Ishikawa (cell line): ENCODE measurements at regions not wholly inside any gene's neighbourhood (a gene's known extent, or its start where the extent isn't known, plus 50 kb on each side); places are given as distances from the start of the nearest gene placed in this dataset.

Experiments
- CEBPB ChIP-seq: IDR thresholded peaks from 2 replicates; pipeline ENCODE4 v1.6.1; 2012
- CREB1 ChIP-seq: IDR thresholded peaks from 2 replicates; pipeline ENCODE4 v1.6.1; 2012; ENCODE audit warnings: low read depth
- EGR1 ChIP-seq: IDR thresholded peaks from 2 replicates; pipeline ENCODE4 v1.6.1; 2012
- EP300 ChIP-seq: IDR thresholded peaks from 2 replicates; pipeline ENCODE4 v1.6.1; 2012; ENCODE audit warnings: borderline replicate concordance
- FOXM1 ChIP-seq: IDR thresholded peaks from 2 replicates; pipeline ENCODE4 v1.6.1; 2012; ENCODE audit warnings: low read depth, borderline replicate concordance
- NFIC ChIP-seq: IDR thresholded peaks from 2 replicates; pipeline ENCODE4 v1.6.1; 2012
- RAD21 ChIP-seq: IDR thresholded peaks from 2 replicates; pipeline ENCODE4 v1.6.1; 2012; ENCODE audit warnings: low read depth
- TAF1 ChIP-seq: IDR thresholded peaks from 2 replicates; pipeline ENCODE4 v1.6.1; 2012; ENCODE audit warnings: low read depth, mild to moderate bottlenecking
- TCF12 ChIP-seq: IDR thresholded peaks from 2 replicates; pipeline ENCODE4 v1.6.1; 2012; ENCODE audit warnings: low read depth
- TEAD4 ChIP-seq: IDR thresholded peaks from 2 replicates; pipeline ENCODE4 v1.6.1; 2012
- YY1 ChIP-seq: IDR thresholded peaks from 2 replicates; pipeline ENCODE4 v1.6.1; 2012; ENCODE audit warnings: low read depth
- ZBTB7A ChIP-seq: IDR thresholded peaks from 2 replicates; pipeline ENCODE4 v1.6.1; 2012; ENCODE audit warnings: low read depth
- TF ChIP-seq, protein P1 (sequence below): IDR thresholded peaks from 2 replicates; pipeline ENCODE4 v1.6.1; 2012; ENCODE audit warnings: low read depth, mild to moderate bottlenecking
- TF ChIP-seq, protein P2 (sequence below): IDR thresholded peaks from 2 replicates; pipeline ENCODE4 v1.6.1; 2012
- TF ChIP-seq, protein P3 (sequence below): IDR thresholded peaks from 2 replicates; pipeline ENCODE4 v1.6.1; 2012

DNA sequence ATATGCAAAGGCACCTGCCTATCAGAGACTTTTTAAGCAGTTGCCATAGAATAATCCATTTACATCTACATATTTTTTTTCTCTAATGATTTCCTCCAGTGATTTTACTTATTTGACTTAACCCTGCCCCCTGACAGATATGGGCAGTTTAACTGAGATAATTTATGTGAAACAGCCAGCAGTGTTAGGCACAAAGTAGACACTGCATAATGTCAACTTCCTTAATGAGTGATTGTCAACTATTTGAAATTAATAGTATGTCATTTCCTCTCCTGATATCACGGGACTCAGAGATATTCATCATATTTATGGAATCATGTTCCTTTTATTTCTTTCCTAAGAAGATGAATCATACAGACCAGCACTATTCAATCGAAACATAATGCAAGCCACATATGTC, 179.9 kb upstream of the ATP10A start:
- TF ChIP-seq, protein P1, sequence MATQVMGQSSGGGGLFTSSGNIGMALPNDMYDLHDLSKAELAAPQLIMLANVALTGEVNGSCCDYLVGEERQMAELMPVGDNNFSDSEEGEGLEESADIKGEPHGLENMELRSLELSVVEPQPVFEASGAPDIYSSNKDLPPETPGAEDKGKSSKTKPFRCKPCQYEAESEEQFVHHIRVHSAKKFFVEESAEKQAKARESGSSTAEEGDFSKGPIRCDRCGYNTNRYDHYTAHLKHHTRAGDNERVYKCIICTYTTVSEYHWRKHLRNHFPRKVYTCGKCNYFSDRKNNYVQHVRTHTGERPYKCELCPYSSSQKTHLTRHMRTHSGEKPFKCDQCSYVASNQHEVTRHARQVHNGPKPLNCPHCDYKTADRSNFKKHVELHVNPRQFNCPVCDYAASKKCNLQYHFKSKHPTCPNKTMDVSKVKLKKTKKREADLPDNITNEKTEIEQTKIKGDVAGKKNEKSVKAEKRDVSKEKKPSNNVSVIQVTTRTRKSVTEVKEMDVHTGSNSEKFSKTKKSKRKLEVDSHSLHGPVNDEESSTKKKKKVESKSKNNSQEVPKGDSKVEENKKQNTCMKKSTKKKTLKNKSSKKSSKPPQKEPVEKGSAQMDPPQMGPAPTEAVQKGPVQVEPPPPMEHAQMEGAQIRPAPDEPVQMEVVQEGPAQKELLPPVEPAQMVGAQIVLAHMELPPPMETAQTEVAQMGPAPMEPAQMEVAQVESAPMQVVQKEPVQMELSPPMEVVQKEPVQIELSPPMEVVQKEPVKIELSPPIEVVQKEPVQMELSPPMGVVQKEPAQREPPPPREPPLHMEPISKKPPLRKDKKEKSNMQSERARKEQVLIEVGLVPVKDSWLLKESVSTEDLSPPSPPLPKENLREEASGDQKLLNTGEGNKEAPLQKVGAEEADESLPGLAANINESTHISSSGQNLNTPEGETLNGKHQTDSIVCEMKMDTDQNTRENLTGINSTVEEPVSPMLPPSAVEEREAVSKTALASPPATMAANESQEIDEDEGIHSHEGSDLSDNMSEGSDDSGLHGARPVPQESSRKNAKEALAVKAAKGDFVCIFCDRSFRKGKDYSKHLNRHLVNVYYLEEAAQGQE = no peak

DNA sequence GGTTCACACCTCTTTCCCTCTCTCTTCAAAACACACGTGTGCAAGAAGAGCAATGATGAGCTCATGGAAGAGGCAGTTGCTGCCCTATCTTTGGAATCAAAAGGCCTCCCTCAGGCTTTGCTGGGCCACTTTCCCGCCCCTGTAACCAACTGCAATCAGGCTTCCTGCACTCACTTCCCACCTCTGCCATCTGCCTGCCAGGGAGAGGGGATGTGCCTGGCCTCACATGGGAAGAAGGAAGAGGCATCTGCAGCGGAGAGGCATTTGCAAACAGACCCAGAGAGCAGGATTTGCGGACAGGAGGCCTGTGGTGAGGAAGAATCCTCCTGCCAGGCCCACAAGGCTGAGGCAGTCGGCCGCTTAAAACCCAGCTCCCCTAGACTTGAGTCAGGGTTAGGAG, 175.6 kb upstream of the ATP10A start:
- TF ChIP-seq TEAD4 (no peak), EP300 (no peak), CEBPB (no peak), ZBTB7A (no peak), NFIC (no peak), RAD21 (no peak), CREB1 (no peak), EGR1 (no peak), TCF12 (no peak), TAF1 (no peak)
- TF ChIP-seq, protein P1 = no peak
- TF ChIP-seq, protein P2, sequence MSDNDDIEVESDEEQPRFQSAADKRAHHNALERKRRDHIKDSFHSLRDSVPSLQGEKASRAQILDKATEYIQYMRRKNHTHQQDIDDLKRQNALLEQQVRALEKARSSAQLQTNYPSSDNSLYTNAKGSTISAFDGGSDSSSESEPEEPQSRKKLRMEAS = no peak

DNA sequence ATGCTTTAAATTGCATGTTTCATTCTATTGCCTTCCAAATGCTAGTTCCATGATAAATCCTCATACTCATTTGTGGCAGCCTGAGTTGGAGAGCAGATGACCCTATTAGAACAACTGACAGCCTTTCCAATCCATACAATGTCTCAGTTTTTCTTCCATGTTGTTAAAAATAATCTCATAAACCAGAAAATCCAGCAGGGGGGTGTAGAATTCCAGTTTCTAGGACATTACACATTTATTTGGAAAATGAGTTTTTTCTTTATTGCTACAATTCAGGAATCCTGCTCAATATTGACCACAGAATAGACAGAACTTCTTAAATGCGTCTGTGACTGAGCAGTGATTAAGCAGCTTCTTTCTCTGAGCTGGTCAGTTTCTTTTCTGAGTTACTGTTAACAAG, 174.2 kb upstream of the ATP10A start:
- TF ChIP-seq, protein P3, sequence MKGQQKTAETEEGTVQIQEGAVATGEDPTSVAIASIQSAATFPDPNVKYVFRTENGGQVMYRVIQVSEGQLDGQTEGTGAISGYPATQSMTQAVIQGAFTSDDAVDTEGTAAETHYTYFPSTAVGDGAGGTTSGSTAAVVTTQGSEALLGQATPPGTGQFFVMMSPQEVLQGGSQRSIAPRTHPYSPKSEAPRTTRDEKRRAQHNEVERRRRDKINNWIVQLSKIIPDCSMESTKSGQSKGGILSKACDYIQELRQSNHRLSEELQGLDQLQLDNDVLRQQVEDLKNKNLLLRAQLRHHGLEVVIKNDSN = no peak
- TF ChIP-seq CEBPB (no peak), NFIC (no peak), FOXM1 (no peak), RAD21 (no peak)
- TF ChIP-seq, protein P2 = no peak

DNA sequence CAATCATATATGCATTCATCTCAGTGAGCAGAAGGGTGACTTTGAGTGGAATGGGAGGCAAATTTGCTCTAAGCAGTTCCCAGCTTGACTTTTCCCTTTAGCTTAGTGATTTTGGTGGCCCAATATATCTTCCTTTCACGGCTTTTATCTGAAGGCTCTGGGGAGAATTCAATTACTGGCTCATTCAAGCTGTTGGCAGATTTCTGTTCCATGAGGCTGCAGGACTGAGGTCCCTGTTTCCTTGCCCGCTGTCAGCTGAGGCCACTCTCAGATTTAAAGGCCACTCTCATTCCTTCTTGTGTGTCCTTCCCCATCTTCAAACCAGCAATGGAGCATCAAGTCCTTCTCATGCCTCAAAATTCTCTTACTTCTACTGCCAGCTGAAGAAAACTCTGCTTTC, 170.4 kb upstream of the ATP10A start:
- TF ChIP-seq, protein P1 = no peak
- TF ChIP-seq TCF12 = no peak

DNA sequence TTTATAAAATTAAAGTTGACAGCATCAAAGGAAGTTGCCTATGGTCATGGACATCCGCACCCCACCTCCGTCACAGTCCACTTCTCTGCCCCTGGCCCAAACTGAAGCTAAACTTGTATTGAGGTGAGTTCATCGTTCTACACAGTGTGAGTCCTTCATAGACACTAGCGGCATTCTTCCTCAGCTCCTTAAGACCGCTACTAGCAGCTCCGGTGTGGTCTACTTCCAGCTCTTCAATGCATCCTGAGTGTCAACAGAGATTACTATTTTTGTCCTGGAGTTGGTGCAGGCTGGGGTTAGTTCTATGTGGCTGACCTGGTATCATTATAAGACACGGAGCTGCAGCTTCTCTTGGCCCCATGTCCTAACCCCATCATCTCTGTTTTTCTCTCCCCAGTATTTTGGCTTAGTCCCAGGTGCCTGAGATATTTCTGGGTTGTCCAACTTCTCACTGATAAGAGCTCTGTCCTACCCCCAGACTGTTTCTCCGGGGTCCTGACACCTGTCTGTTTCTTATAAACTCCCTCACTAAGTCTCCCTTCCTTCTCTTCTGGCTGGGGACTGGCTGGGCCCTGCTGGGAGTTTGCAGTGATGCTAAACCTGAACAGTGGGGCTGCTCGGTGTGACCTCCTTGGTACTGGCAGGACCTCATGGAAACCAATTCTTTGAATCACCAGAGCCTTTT, 169.2 kb upstream of the ATP10A start:
- TF ChIP-seq YY1 = no peak
- TF ChIP-seq RAD21 = no peak
- TF ChIP-seq, protein P2 = no peak
- TF ChIP-seq, protein P1 = no peak
- TF ChIP-seq FOXM1 = no peak
- TF ChIP-seq TEAD4 = no peak
- no peak for TF ChIP-seq NFIC
- no peak for TF ChIP-seq ZBTB7A
- no peak for TF ChIP-seq TCF12
- TF ChIP-seq, protein P3 = no peak
- no peak for TF ChIP-seq EP300
- no peak for TF ChIP-seq EGR1
- no peak for TF ChIP-seq TAF1
- TF ChIP-seq CREB1 = no peak
- TF ChIP-seq CEBPB = no peak
